GM12865 (cell line): ENCODE measurements at regions not wholly inside any gene's neighbourhood (a gene's known extent, or its start where the extent isn't known, plus 50 kb on each side); places are given as distances from the start of the nearest gene placed in this dataset.

ENCODE experiments used
- DNase-seq: peaks from one replicate; pipeline ENCODE4 v3.0.0; 2010; ENCODE audit warnings: low read depth
- H3K4me3 ChIP-seq: 2 replicates; pipeline ENCODE4 v1.5.1; 2011; ENCODE audit warnings: mild to moderate bottlenecking, low read depth, low read length, control low read depth
- CTCF ChIP-seq: IDR thresholded peaks from 2 replicates; pipeline ENCODE4 v1.5.1; 2011; ENCODE audit warnings: low read length, control low read depth, low read depth, inconsistent platforms; ENCODE audit not compliant: insufficient read depth; ENCODE audit errors: missing control alignments

- H3K4me3 ChIP-seq, result no peak overlapping the region
- no peak for TF ChIP-seq CTCF
- DNase-seq, result no peak
These were observed 1445.4 kb downstream of the EFNB2 start for GRCh38 chr13:105089858-105090643.

- no peak for DNase-seq
These were observed 1447.5 kb downstream of the EFNB2 start for GRCh38 chr13:105087945-105088344.

GRCh38 chr13:105084931-105085330 lies 1450.5 kb downstream of the EFNB2 start:
- DNase-seq, result no peak
- no peak overlapping the region for H3K4me3 ChIP-seq
- TF ChIP-seq CTCF, result no peak

More at GRCh38 chr13:105087945-105088344, 1447.5 kb downstream of the EFNB2 start:
- TF ChIP-seq CTCF, result no peak
- no peak overlapping the region for H3K4me3 ChIP-seq

- no peak for TF ChIP-seq CTCF
- H3K4me3 ChIP-seq, result no peak overlapping the region
- no peak for DNase-seq
These were observed 1451.5 kb downstream of the EFNB2 start for GRCh38 chr13:105083992-105084391.

- no peak overlapping the region for H3K4me3 ChIP-seq
- no peak for TF ChIP-seq CTCF
- no peak for DNase-seq
These were observed 1460.7 kb downstream of the EFNB2 start for GRCh38 chr13:105074755-105075154.

GRCh38 chr13:105073041-105073440 lies 1462.4 kb downstream of the EFNB2 start:
- H3K4me3 ChIP-seq, result no peak overlapping the region
- TF ChIP-seq CTCF, result no peak
- DNase-seq, result no peak

- TF ChIP-seq CTCF, result no peak
These were observed 1465.0 kb downstream of the EFNB2 start for GRCh38 chr13:105070452-105070851.

More at GRCh38 chr13:105070452-105070851, 1465.0 kb downstream of the EFNB2 start:
- no peak overlapping the region for H3K4me3 ChIP-seq
- DNase-seq, result no peak
